ENCODE measurements at regions not wholly inside any gene's neighbourhood (a gene's known extent, or its start where the extent isn't known, plus 50 kb on each side); places are given as distances from the start of the nearest gene placed in this dataset.

- no peak for DNase-seq (ENCODE audit: low read depth in 2 of 2)
These were observed 59.9 kb upstream of the ERRFI1 start for GRCh38 chr1:8086055-8086454.

- DNase-seq (ENCODE audit: low read depth in 2 of 2): no peak
These were observed 58.8 kb upstream of the ERRFI1 start for GRCh38 chr1:8084913-8085312.

- no peak for DNase-seq (ENCODE audit: low read depth in 2 of 2)
These were observed 57.8 kb upstream of the ERRFI1 start for GRCh38 chr1:8083739-8084484.

GRCh38 chr1:8082945-8083344 lies 56.8 kb upstream of the ERRFI1 start:
- DNase-seq (ENCODE audit: low read depth in 2 of 2): no peak

- DNase-seq (ENCODE audit: low read depth in 2 of 2): no peak
These were observed 52.1 kb upstream of the ERRFI1 start for GRCh38 chr1:8078176-8078671.

- no peak for DNase-seq (ENCODE audit: low read depth in 2 of 2)
These were observed 51.5 kb upstream of the ERRFI1 start for GRCh38 chr1:8077602-8078001.

GRCh38 chr1:8077120-8077573 lies 51.0 kb upstream of the ERRFI1 start:
- DNase-seq (ENCODE audit: low read depth in 2 of 2): no peak

- no peak for DNase-seq (ENCODE audit: low read depth in 2 of 2)
These were observed 50.1 kb upstream of the ERRFI1 start for GRCh38 chr1:8076176-8076575.
